ENCODE measurements at regions not wholly inside any gene's neighbourhood (a gene's known extent, or its start where the extent isn't known, plus 50 kb on each side); places are given as distances from the start of the nearest gene placed in this dataset.

GRCh38 chr1:60280819-60281218 lies 207.2 kb upstream of the C1orf87 start:
- H3K27ac Mint-ChIP-seq (ENCODE audit: unreplicated experiment) = no peak overlapping the region
- DNase-seq (ENCODE audit: low read depth, low spot score) = no peak
- no peak for TF ChIP-seq CTCF (conservative IDR thresholded peaks at IDR 0.05)
- no peaks in the 10 kb centered on the region for H3K27me3 Mint-ChIP-seq (ENCODE audit: low read depth)
- H3K36me3 Mint-ChIP-seq (ENCODE audit: low read depth) = no peaks in the 10 kb centered on the region
- no peak overlapping the region for H3K4me3 Mint-ChIP-seq
- peaks cover 21% of the 10 kb centered on the region for H3K4me1 Mint-ChIP-seq
- no peaks in the 10 kb centered on the region for H3K9me3 Mint-ChIP-seq

- Mint-ChIP-seq H3K9me3 (no peaks in the 10 kb centered on the region), H3K27me3 (ENCODE audit: low read depth) (no peaks in the 10 kb centered on the region), H3K4me3 (no peak overlapping the region), H3K4me1 (peaks cover 21% of the 10 kb centered on the region), H3K27ac (ENCODE audit: unreplicated experiment) (no peak overlapping the region), H3K36me3 (ENCODE audit: low read depth) (no peaks in the 10 kb centered on the region)
- no peak for DNase-seq (ENCODE audit: low read depth, low spot score)
- TF ChIP-seq CTCF (conservative IDR thresholded peaks at IDR 0.05) = no peak
Measured at GRCh38 chr1:60280256-60280655, 206.7 kb upstream of the C1orf87 start.

GRCh38 chr1:60279798-60280197 lies 206.2 kb upstream of the C1orf87 start:
- Mint-ChIP-seq H3K4me3 (no peak overlapping the region), H3K36me3 (ENCODE audit: low read depth) (no peaks in the 10 kb centered on the region), H3K27me3 (ENCODE audit: low read depth) (no peaks in the 10 kb centered on the region), H3K27ac (ENCODE audit: unreplicated experiment) (no peak overlapping the region), H3K4me1 (peaks cover 21% of the 10 kb centered on the region), H3K9me3 (no peaks in the 10 kb centered on the region)
- no peak for DNase-seq (ENCODE audit: low read depth, low spot score)
- no peak for TF ChIP-seq CTCF (conservative IDR thresholded peaks at IDR 0.05)

- no peak for DNase-seq (ENCODE audit: low read depth, low spot score)
- TF ChIP-seq CTCF (conservative IDR thresholded peaks at IDR 0.05) = no peak
- Mint-ChIP-seq H3K4me1 (peaks cover 21% of the 10 kb centered on the region), H3K27ac (ENCODE audit: unreplicated experiment) (no peak overlapping the region), H3K4me3 (no peak overlapping the region), H3K36me3 (ENCODE audit: low read depth) (no peaks in the 10 kb centered on the region), H3K9me3 (no peaks in the 10 kb centered on the region), H3K27me3 (ENCODE audit: low read depth) (no peaks in the 10 kb centered on the region)
Measured at GRCh38 chr1:60277269-60277668, 203.7 kb upstream of the C1orf87 start.

GRCh38 chr1:60274422-60275290 lies 201.1 kb upstream of the C1orf87 start:
- H3K4me1 Mint-ChIP-seq = no peaks in the 10 kb centered on the region
- no peak for TF ChIP-seq CTCF (conservative IDR thresholded peaks at IDR 0.05)
- no peaks in the 10 kb centered on the region for H3K27me3 Mint-ChIP-seq (ENCODE audit: low read depth)
- H3K27ac Mint-ChIP-seq (ENCODE audit: unreplicated experiment) = no peak overlapping the region
- DNase-seq (ENCODE audit: low read depth, low spot score) = no peak
- no peak overlapping the region for H3K4me3 Mint-ChIP-seq
- peaks cover 3% of the 10 kb centered on the region for H3K9me3 Mint-ChIP-seq
- H3K36me3 Mint-ChIP-seq (ENCODE audit: low read depth) = no peaks in the 10 kb centered on the region
